Hematopoietic multipotent progenitor cell treated with erythropoietin and hydrocortisone succinate and interleukin-3 and kit ligand, for 6 days (in vitro differentiated cells): ENCODE measurements at regions not wholly inside any gene's neighbourhood (a gene's known extent, or its start where the extent isn't known, plus 50 kb on each side); places are given as distances from the start of the nearest gene placed in this dataset.
"Not testable (repeated sequence)": the region's sequence is repeated elsewhere in the genome, so short reads cannot be mapped to it uniquely, and the experiment has no call there.

Source experiments
- DNase-seq: peaks from one replicate; pipeline ENCODE4 v3.0.0-alpha.2; 2015

GRCh38 chr4:64001229-64001898 lies 407.9 kb downstream of the TECRL start:
- no peak for DNase-seq

DNA sequence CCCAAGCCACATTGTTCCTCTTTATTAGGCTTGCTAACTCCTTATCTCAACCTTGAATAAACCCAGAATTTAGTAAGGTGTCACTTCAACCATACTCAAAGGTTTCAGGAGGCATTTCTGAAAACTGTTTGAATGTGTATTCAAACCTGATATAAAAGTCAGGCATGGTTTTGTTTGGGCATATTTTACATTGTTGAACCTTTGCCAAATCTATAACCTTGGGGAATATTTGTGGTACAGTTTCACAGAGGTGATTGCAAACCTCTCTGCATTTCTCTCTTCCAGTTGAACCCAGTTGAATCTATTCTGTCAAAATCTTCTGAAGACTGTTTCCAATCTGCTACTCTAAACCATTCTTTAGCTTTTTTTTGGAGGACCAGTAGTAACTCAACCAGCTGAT lies 409.0 kb downstream of the TECRL start:
- DNase-seq = no peak

DNA sequence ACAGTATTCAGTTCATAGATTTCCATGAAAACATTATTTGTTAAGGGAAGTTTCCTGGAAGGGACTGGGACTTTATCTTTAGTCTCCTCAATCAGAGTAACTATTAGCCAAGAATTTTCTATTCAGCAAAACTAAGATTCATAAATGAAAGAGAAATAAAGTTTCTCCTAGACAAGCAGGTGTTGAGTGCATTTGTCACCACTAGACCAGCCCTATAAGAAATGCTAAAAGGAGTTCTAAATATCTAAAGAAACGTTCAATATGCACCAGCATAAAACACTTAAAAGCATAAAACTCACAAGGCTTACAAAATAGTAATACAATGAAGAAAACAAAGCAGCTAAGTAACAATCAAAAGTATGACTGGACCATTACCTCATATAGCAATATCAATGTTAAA lies 423.0 kb downstream of the TECRL start:
- no peak for DNase-seq

GRCh38 chr4:63983224-63983623 lies 426.0 kb downstream of the TECRL start:
- DNase-seq = no peak

GRCh38 chr4:63965875-63966274 lies 443.4 kb downstream of the TECRL start:
- DNase-seq = no peak

GRCh38 chr4:63942706-63943286 lies 466.5 kb downstream of the TECRL start:
- not testable (repeated sequence) for DNase-seq

- no peak for DNase-seq
These were observed 471.3 kb downstream of the TECRL start for GRCh38 chr4:63937961-63938360.

DNA sequence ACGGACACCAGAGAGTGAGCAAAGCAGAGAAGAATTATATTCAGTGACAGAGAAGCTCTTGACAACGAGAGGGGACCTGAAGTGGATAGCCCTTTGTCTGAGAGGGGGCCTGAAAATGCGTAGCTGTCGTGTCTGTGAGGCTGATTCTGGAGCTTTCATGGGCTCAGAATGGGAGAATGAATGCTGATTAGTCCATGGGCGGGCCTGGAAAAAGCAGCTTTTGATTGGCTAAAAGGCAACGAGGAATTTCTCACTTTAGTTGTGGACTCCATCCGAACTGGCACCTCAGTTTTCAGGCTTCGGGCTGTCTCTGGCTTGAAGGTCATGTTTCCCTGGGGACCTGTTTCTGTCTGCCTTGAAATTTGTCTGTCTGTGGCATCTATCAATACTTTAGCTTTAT lies 487.1 kb downstream of the TECRL start:
- no peak for DNase-seq

DNA sequence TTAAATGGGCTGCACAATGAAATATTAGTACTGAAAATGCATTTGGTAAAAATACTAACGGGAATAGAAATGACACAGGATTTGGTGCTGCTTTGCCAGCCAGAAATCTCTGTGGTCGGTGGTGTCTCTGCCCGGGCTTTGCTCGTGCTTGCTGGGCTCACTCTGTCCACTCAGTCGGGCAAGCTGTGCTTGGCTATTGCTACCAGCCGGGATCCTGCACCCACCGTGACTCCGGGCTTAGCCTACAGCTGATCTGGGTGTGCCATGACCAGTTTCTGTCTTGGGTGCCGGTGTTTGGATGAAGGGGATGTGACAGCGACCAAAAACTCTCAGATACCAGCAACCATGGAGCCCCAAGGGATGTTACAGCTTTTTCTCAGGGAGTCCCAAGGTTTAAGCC lies 487.7 kb downstream of the TECRL start:
- DNase-seq = no peak

DNA sequence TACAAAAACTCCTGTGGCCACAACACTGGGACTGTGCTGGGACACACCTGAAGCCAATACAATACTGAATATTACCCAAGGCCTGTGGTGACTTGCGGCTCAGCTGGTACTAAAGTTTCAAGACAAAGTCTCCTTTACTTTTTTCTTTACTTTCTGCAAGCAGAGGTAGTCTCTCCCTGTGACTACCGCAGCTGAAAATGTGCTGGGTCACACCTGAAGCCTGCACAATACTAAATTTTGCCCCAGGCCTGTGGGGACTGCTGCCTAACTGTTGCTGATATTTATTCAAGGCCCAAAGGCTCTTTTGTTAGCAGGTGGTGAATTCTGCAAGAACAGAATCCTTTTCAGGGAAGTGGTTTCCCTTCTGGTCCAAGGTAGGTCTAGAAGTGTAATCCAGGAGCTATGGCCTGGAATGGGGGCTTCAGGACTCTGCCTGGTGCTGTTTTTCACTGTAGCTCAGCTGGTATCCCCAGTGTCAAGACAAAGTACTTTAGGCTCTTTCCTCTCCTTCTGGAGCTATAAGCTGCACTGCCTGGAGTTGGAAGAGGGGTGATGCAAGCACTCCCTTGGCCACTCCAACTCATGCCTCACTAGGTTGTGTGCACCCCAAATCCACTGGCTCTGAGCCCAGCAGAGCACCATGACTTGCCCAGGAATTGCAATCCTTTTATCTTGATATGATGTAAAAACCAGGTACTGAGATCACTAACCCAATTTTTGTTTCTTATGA lies 489.4 kb downstream of the TECRL start:
- no peak for DNase-seq

DNA sequence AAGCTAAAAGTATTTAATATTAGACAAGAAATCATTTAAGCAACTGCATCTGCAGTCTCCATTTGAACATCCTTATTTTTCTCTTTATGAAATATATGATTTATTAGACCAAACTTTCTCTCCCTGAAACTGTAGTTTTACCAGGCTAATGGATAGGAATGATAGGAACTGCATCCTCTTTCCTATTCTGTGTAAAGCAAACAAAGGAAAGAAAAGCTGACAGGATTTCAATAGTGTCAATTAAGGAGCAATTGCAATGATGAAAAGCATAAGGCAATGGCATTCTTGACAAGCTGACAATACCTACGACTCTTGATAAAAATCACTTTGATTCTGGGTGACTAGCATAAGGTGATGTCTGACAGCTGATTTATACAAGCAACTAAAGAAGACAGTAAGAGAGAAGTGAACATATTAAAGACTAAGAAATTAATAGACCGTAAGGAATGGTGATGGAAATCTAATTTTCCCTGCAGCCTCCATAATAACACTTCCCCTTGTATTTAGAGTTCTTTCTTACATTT lies 502.5 kb downstream of the TECRL start:
- DNase-seq = no peak

DNA sequence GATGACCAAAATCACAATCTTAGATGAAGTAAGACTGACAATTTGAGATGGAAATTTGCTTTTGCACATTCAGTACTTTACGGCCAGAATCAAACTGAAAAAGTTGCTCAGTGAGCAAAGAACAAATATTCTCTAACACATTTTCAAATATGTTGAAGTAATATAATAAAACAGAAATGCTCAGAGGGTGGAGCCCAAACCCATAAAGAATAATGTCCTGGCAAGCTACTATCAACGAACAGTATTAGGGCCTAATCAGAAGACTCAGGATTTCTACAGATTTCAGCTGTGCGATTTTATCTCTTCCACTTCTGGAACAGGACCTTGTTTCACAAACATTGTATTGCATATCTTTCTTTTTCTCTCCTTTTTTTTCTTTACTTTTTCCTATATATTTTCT lies 505.0 kb downstream of the TECRL start:
- DNase-seq = no peak

- no peak for DNase-seq
These were observed 507.9 kb downstream of the TECRL start for GRCh38 chr4:63901304-63901703.

GRCh38 chr4:63898961-63899360 lies 510.3 kb downstream of the TECRL start:
- DNase-seq = no peak

GRCh38 chr4:63894161-63894560 lies 515.1 kb downstream of the TECRL start:
- no peak for DNase-seq

DNA sequence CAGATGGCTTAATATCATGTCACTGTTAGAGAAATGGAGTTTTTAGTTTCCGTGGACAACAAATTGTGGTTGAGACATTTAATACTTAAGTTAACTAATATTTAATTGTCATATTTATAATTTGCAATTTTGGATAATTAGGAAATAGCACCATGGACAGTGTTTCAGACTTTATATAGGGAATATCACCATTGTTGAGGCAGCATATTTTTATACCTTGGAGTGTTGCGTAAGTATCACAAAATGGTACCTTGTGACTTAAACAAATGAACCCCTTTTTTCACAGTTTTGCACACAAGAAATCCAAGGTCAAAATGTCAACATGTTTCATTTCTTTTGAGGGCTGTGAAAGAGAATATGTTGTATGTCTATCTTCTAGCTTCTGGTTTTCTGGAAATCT lies 539.9 kb downstream of the TECRL start:
- no peak for DNase-seq

DNA sequence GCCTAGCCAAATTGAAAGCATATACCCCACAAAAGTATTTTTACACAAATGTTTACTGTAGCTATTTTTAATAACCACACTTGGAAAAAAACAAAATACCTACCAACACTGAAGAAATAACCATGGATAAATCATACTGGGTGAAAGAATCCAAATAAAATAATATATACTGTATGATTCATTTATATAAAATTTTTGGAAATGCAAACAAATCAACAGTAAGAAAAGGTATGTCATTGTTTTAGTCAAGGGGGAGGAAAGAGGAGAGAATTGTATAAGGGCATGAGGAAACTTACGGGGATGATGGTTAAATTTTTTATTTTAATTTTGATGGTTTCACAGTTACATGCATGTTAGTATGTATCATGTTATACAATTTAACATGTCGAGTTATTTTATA lies 557.8 kb downstream of the TECRL start:
- no peak for DNase-seq

DNA sequence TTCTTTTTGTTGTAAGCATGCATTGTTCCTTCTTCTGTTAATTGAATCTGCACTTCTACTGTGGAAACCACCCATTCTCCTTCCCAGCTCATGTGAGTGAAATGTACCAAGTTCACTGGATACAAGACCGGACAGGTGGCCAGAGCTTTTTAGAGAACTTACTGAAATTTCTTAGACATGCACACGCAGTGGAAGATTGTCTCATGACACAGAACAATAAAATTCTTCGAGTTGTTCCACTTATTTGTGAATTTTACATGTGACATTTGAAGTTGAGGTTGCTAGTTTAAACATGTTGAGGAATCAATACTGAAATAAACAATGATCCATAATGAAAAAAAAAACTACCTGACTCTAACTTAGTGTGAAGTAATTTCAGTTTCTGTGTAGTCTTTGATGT lies 568.0 kb downstream of the TECRL start:
- no peak for DNase-seq

GRCh38 chr4:63831590-63832155 lies 577.6 kb downstream of the TECRL start:
- no peak for DNase-seq

- no peak for DNase-seq
These were observed 591.9 kb downstream of the TECRL start for GRCh38 chr4:63817196-63817865.

DNA sequence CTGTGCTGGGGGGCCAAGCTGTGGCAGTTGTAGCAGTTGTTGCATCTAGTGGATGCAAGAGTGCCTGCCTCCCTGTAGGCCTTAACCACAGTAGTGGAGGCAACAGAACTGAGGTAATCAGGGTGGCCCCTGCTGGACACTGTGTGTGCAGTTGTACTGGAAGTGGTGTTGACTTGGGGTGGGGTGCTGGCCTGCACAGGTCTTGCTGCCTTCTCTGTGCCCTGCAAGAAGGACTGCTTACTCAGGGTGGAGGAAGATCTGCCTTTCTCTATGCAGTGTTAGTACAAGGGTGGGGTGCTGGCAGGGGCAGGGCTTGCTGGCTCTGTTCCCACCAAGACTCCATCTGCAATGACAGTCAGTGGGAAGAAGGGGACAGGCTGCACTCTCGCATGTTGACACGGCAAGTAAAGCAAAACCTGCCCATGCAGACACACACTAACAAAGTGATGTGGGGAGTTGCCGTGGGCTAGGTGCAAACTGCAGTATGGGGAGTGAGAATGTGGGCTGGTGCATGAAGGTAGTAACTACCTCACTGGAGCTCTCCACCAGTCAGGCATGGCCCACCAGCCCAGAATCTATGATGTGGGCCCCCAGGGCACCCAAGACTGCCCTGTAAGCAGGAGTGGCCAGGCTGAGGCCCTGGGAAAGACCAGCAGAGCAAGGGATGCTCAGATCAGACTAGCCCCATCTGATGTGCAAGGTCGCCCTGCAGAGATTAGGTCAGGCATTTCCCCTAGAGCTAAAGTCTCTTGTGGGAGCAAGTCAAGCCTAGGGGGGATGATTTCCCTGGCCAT lies 594.9 kb downstream of the TECRL start:
- no peak for DNase-seq

- no peak for DNase-seq
These were observed 610.1 kb downstream of the TECRL start for GRCh38 chr4:63799166-63799565.
